Dermis microvascular lymphatic vessel endothelial cell (primary cell): ENCODE measurements at regions not wholly inside any gene's neighbourhood (a gene's known extent, or its start where the extent isn't known, plus 50 kb on each side); places are given as distances from the start of the nearest gene placed in this dataset.

Experiments used
- DNase-seq, 2 donors: peaks; one replicate each; pipeline versions ENCODE4 v3.0.0 to v3.0.0-alpha.2; 2010; ENCODE audit warnings: low read depth in 2 of 2

GRCh38 chr7:144982133-144982532 is 146.3 kb upstream of the TPK1 start:
- no peak for DNase-seq

DNA sequence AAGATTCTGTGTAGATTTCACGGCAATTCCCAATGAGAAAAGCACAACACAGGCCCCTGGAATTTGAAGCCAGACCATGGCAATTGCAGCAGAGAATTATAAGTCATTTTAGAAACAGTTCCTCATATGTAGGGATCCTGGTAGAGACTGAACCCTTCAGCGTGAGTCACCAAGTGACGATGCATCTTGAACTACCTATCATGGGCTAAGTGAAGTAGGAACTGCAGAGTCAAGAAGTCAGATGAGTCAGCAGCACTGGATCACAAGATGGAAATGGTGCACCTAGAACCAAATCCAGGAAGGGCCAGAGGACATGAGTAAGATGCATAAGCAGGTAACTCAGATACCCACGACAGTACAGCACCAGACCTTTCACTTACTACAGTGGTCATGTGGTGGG is 140.0 kb upstream of the TPK1 start:
- DNase-seq: no peak

GRCh38 chr7:144969787-144970186 is 133.9 kb upstream of the TPK1 start:
- DNase-seq: no peak

- DNase-seq: no peak
These were observed 124.9 kb upstream of the TPK1 start for GRCh38 chr7:144960763-144961162.

DNA sequence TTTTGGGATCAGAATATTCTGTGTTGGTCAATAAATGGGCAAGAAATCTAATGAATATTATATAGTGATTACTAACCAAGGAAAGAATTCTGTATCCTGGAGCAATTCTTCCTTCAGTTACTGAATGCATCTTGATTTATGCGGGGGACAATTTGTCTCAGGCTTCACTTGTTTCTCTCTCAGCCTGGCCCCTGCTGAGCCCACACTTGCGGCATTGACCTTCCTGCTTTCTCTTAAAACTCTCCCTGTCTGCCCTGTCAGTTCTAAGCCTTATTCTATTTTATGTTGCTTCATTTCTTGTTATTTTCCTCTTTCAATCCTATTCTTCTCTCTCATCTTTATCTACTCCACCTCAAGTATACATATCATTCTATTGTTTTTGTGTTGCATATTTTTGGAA is 122.1 kb upstream of the TPK1 start:
- DNase-seq: no peak

DNA sequence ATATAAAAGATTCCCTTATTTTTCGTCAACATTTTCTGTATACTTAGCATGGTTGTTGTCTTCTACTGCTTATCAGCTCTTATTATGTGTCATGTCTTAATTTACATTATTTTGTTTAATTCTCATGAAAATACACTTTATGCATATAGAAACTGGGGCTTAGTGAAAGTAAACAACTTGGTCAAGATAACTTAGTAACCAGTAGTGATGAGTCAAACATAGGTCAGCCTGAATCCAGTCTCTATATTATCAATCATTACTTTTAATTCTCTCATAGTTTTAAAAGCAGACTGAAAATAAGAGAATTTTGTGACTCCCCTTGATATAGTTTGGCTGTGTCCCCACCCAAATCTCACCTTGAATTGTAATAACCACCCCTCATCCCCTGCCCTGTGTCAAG is 119.6 kb upstream of the TPK1 start:
- no peak for DNase-seq

GRCh38 chr7:144941127-144941526 is 105.3 kb upstream of the TPK1 start:
- no peak for DNase-seq

DNA sequence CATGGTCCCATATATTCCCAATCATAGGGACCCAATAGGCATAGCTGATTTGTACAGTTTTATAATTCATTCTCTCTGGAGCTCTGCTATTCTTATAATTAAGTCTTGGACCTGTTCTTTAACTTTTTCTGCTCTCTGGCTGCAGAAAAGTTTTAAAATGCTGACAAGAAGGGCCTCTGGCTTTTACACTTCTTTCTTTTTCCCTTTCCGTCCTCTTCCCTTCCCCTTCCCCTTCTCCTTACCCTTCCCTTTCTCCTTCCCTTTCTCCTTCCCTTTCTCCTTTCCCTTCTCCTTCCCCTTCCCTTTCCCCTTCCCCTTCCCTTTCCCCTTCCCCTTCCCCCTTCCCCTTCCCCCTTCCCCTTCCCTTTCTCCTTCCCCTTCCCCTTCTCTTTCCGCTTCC is 101.3 kb upstream of the TPK1 start:
- DNase-seq: no peak

GRCh38 chr7:144936314-144936713 is 100.5 kb upstream of the TPK1 start:
- no peak for DNase-seq

GRCh38 chr7:144910411-144910810 is 74.6 kb upstream of the TPK1 start:
- DNase-seq: no peak

DNA sequence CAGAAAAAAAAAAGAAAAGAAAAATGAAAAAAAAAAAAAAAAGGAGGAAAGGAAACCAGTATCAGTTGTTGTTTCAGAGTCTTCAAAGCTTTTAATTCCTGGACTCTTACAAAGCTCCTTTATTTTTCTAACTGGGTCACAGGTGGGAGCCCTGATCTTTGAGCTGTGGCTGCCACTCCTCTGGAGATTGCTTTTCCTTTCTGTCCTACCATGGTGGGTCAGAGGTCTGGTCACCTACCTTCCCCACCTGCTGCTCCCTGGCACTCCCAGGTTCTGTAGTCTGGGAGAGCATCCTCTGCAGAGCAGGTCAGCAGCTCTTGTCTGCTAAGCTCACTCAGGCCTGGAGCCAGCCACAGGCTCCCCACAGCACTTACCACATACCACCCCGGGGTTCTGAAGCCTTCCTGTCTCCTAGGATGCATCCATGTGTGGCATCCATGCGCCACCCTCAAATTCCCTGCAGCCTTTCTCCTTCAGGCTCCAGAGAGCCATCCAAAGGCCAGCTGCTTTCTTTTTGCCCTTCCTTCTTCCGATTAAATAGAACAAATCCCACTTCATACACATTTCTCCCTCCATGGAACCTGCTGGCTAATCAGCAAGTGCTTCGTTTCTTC is 73.2 kb upstream of the TPK1 start:
- DNase-seq: no peak

DNA sequence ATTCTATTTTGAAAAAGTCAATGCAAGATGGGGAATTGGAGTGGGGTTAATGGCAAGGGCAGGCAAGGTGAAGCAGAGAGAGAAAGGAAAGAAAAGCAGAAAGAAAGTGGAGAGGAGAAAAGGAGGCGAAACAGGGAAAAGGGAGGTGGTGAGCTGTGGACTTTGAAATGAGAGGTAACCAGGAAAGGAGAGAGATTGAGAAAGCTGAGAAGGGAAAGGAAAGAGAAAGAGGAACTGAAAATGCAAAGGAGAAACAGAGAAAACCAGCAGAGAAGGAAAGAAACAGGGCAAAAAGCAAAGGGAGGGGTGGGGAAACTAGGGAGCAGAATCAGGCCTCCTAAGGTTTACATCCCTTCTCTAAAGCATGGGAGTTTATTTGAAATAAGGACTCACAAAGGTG is 72.5 kb upstream of the TPK1 start:
- no peak for DNase-seq

DNA sequence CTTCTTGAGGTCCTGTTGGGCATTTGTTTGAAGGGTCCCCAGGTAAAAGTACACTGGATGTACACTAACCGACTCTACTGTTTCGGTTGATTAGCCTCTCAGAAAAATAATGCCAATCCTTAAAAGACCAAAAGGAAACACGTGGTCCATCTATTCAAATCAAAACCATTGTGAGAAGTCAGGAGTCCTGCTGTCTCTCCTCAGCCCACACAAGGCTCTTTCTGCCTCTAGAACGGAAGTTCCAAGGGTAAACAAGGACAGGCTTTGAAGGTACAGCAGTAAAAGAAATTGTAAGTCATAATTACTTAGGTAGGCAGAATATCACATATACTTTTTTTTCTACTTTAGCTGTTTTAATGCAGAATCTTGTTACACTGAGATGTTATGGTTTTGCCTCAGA is 71.7 kb upstream of the TPK1 start:
- DNase-seq: no peak

DNA sequence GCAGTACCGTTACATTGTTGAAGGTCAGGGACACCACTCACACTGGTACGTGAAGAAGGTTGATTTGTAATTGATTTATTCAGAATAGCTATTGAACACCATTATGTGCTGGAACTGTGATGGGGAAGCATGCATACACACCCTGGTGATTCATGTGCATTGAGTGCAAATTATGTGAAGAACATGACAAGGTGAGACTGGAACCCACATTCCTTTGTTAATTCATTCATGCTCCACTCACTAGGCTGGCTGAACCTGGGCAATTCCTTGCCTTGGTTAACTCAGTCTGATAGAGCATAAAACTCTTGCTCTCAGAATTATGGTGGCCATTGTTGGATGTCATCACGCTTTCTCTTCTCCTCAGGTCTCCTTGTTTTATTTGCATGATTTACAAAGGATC is 67.3 kb upstream of the TPK1 start:
- no peak for DNase-seq

GRCh38 chr7:144892761-144893160 is 56.9 kb upstream of the TPK1 start:
- DNase-seq: no peak
